ENCODE measurements at regions not wholly inside any gene's neighbourhood (a gene's known extent, or its start where the extent isn't known, plus 50 kb on each side); places are given as distances from the start of the nearest gene placed in this dataset.

DNA sequence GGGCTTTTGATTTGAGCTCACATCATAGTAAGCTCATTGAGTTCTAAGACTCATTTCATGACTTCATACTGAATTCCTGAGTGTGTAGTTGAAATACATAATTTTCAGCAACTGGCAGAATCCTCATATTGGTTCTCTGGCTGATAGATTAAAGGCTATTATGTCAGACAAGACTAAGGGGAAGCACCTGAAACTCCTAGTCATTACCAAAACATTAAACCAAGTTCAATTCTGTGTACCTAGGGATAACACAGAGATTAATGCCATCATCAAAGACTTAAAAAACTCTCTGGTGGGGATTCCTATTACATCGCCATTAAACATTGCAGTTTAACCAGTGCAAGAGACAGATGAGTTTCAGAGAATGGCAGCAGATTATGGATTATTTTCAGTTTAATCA is 339.1 kb downstream of the PTPRC start:
- in situ Hi-C loops (cut with MboI), result no loop called here
- Histone ChIP-seq H2AFZ (ENCODE audit: control insufficient read depth, low read depth, low read length) (no peak overlapping the region; the same call in 1 of the 2 replicates), H3K27ac (ENCODE audit: control insufficient read depth, insufficient read depth) (no peak overlapping the region), H3K9me3 (replicated peaks; ENCODE audit: control insufficient read depth, insufficient read depth, low read length) (no peaks in the 10 kb centered on the region), H3K27me3 (replicated peaks in 1 of 2; ENCODE audit: control insufficient read depth in 2 of 2, insufficient read depth in 2 of 2, low read length in 1 of 2) (no peaks in the 10 kb centered on the region), H3K79me2 (ENCODE audit: control insufficient read depth, insufficient read depth, low read length) (no peaks in the 10 kb centered on the region), H4K20me1 (ENCODE audit: control insufficient read depth, insufficient read depth) (no peaks in the 10 kb centered on the region), H3K4me1 (ENCODE audit: control insufficient read depth, insufficient read depth, low read length) (no peaks in the 10 kb centered on the region), H3K4me2 (ENCODE audit: control insufficient read depth, insufficient read depth) (no peak overlapping the region), H3K9ac (ENCODE audit: control insufficient read depth, insufficient read depth, low read length) (no peak overlapping the region), H3K4me3 (no peak overlapping the region), H3K36me3 (ENCODE audit: control insufficient read depth in 2 of 2, insufficient read depth in 2 of 2, low read length in 1 of 2) (no peaks in the 10 kb centered on the region)
- TF ChIP-seq JUNB (IDR thresholded peaks at IDR 0.05) (peak; percentile 54), EP300 (IDR thresholded peaks at IDR 0.05; ENCODE audit: borderline replicate concordance in 1 of 2, control insufficient read depth in 1 of 2, low read depth in 2 of 2, low read length in 2 of 2) (no peak)
- intact Hi-C loops (cut with micrococcal nuclease; ENCODE audit: unreplicated experiment), result loop anchor here (5.0 kb wide), 1 partner anchor 64 kb away; no protein-coding TSS in a partner anchor
- RAD21 ChIA-PET (ENCODE audit: unreplicated experiment), result interaction anchor here (1.3 kb wide), 1 partner anchor 42 kb away, joined by 6 read pairs; no protein-coding TSS in a partner anchor
- peak; percentile 84 for ATAC-seq
- no peak for DNase-seq (ENCODE audit: low read depth, low spot score)
- BruUV-seq (replicated peaks), result no TSS peak
- POLR2A ChIA-PET, result no interaction called here
- SMC1A ChIA-PET (ENCODE audit: uncharacterized antibody, unreplicated experiment), result interaction anchor here (0.7 to 2.1 kb wide), 3 partner anchors 31 to 1141 kb away, joined by 3 to 7 read pairs (median 4); no protein-coding TSS in a partner anchor
- no peak for FAIRE-seq
- CTCF ChIA-PET, result interaction anchor here (0.9 kb wide), 1 partner anchor 12 kb away, joined by 3 read pairs; no protein-coding TSS in a partner anchor
- WGBS (ENCODE audit: insufficient coverage, insufficient replicate concordance, low lambda C conversion rate, missing lambda C conversion rate), result 55% methylated on average over 1 of the region's 1 CpG

DNA sequence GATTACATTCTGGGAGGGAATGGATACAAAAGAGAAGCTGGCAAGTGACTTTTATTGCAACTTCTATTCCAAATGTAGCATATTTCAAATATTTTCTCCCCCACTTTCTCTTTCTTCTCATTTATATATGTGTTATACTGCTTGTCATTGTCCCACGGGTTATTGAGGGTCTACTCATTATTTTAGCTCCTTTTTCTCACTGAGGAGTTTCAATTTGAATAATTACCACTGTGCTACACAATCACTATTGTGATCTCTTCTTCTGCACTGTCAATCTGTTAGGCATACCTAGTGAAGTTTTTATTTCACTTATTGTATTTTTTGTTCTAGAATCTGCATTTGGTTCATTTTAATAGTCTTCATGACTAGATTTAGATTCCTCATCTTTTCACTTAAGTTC is 339.7 kb downstream of the PTPRC start:
- TF ChIP-seq GABPA (IDR thresholded peaks at IDR 0.05; ENCODE audit: low read depth), result no peak
- TF ChIP-seq, protein P1, sequence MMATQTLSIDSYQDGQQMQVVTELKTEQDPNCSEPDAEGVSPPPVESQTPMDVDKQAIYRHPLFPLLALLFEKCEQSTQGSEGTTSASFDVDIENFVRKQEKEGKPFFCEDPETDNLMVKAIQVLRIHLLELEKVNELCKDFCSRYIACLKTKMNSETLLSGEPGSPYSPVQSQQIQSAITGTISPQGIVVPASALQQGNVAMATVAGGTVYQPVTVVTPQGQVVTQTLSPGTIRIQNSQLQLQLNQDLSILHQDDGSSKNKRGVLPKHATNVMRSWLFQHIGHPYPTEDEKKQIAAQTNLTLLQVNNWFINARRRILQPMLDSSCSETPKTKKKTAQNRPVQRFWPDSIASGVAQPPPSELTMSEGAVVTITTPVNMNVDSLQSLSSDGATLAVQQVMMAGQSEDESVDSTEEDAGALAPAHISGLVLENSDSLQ (IDR thresholded peaks at IDR 0.05), result peak; percentile 55
- TF ChIP-seq RAD21 (IDR thresholded peaks at IDR 0.05; ENCODE audit: insufficient read depth, low read depth, low read length), result no peak
- TF ChIP-seq SPI1 (IDR thresholded peaks at IDR 0.05; ENCODE audit: borderline replicate concordance, insufficient read depth, low read depth, low read length), result no peak
- TF ChIP-seq NRF1 (conservative IDR thresholded peaks at IDR 0.05; ENCODE audit: low read depth, low read length), result no peak
- TF ChIP-seq MTA3 (IDR thresholded peaks at IDR 0.05; ENCODE audit: borderline replicate concordance, low read length), result no peak
- peak; percentile 32; the same call in 1 of the 2 replicates for TF ChIP-seq MTA2 (IDR thresholded peaks at IDR 0.05; ENCODE audit: low read depth)
- peak; percentile 16; the same call in 1 of the 2 replicates for TF ChIP-seq JUNB (IDR thresholded peaks at IDR 0.05)
- no peak for TF ChIP-seq EED (IDR thresholded peaks at IDR 0.05; ENCODE audit: low read depth)
- TF ChIP-seq, protein P2, sequence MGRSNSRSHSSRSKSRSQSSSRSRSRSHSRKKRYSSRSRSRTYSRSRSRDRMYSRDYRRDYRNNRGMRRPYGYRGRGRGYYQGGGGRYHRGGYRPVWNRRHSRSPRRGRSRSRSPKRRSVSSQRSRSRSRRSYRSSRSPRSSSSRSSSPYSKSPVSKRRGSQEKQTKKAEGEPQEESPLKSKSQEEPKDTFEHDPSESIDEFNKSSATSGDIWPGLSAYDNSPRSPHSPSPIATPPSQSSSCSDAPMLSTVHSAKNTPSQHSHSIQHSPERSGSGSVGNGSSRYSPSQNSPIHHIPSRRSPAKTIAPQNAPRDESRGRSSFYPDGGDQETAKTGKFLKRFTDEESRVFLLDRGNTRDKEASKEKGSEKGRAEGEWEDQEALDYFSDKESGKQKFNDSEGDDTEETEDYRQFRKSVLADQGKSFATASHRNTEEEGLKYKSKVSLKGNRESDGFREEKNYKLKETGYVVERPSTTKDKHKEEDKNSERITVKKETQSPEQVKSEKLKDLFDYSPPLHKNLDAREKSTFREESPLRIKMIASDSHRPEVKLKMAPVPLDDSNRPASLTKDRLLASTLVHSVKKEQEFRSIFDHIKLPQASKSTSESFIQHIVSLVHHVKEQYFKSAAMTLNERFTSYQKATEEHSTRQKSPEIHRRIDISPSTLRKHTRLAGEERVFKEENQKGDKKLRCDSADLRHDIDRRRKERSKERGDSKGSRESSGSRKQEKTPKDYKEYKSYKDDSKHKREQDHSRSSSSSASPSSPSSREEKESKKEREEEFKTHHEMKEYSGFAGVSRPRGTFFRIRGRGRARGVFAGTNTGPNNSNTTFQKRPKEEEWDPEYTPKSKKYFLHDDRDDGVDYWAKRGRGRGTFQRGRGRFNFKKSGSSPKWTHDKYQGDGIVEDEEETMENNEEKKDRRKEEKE (IDR thresholded peaks at IDR 0.05), result no peak
- WGBS (ENCODE audit: insufficient coverage, insufficient replicate concordance, low lambda C conversion rate, missing lambda C conversion rate), result 0% methylated on average over 1 of the region's 1 CpG
- Histone ChIP-seq H2AFZ (ENCODE audit: control insufficient read depth, low read depth, low read length) (no peak overlapping the region; the same call in 1 of the 2 replicates), H3K4me3 (no peak overlapping the region), H3K36me3 (ENCODE audit: control insufficient read depth in 2 of 2, insufficient read depth in 2 of 2, low read length in 1 of 2) (no peaks in the 10 kb centered on the region), H3K4me2 (ENCODE audit: control insufficient read depth, insufficient read depth) (no peak overlapping the region), H3K4me1 (ENCODE audit: control insufficient read depth, insufficient read depth, low read length) (no peaks in the 10 kb centered on the region), H3K9ac (ENCODE audit: control insufficient read depth, insufficient read depth, low read length) (no peak overlapping the region), H4K20me1 (ENCODE audit: control insufficient read depth, insufficient read depth) (no peaks in the 10 kb centered on the region), H3K79me2 (ENCODE audit: control insufficient read depth, insufficient read depth, low read length) (no peaks in the 10 kb centered on the region), H3K9me3 (replicated peaks; ENCODE audit: control insufficient read depth, insufficient read depth, low read length) (no peaks in the 10 kb centered on the region), H3K27me3 (replicated peaks in 1 of 2; ENCODE audit: control insufficient read depth in 2 of 2, insufficient read depth in 2 of 2, low read length in 1 of 2) (no peaks in the 10 kb centered on the region), H3K27ac (ENCODE audit: control insufficient read depth, insufficient read depth) (no peak overlapping the region)
- ATAC-seq (peak; percentile 92), DNase-seq (ENCODE audit: low read depth, low spot score) (no peak), FAIRE-seq (no peak)
- SMC1A ChIA-PET (ENCODE audit: uncharacterized antibody, unreplicated experiment), result interaction anchor here (0.7 to 2.1 kb wide), 3 partner anchors 30 to 1141 kb away, joined by 3 to 7 read pairs (median 4); no protein-coding TSS in a partner anchor
- BruUV-seq (replicated peaks), result no TSS peak
- RAD21 ChIA-PET (ENCODE audit: unreplicated experiment), result interaction anchor here (1.3 kb wide), 1 partner anchor 43 kb away, joined by 6 read pairs; no protein-coding TSS in a partner anchor
- POLR2A ChIA-PET, result no interaction called here
- CTCF ChIA-PET, result interaction anchor here (0.9 kb wide), 1 partner anchor 13 kb away, joined by 3 read pairs; no protein-coding TSS in a partner anchor
- in situ Hi-C loops (cut with MboI), result no loop called here
- intact Hi-C loops (cut with micrococcal nuclease; ENCODE audit: unreplicated experiment), result loop anchor here (5.0 kb wide), 1 partner anchor 64 kb away; no protein-coding TSS in a partner anchor
